PC-3 (cell line): ENCODE measurements at regions not wholly inside any gene's neighbourhood (a gene's known extent, or its start where the extent isn't known, plus 50 kb on each side); places are given as distances from the start of the nearest gene placed in this dataset.

Source experiments
- CTCF ChIP-seq: fragments of 300-600 bp; sonication (generic); conservative IDR thresholded peaks from 2 replicates; pipeline ENCODE4 v1.5.1; 2017; ENCODE audit warnings: antibody characterized with exemption, low read depth, mild to moderate bottlenecking, low read length
- EZH2 ChIP-seq: fragments of 300-600 bp; sonication (generic); IDR thresholded peaks from one replicate; pipeline ENCODE4 v1.6.1; 2017; ENCODE audit warnings: antibody characterized with exemption, mild to moderate bottlenecking, low read length; ENCODE audit not compliant: unreplicated experiment
- EZH2phosphoT487 ChIP-seq: fragments of 300-600 bp; sonication (generic); IDR thresholded peaks from 2 replicates; pipeline ENCODE4 v1.6.1; 2018; ENCODE audit warnings: mild to moderate bottlenecking, antibody characterized with exemption, low read length, borderline replicate concordance

GRCh38 chr14:99033951-99034350, 238.0 kb downstream of the BCL11B start:
- TF ChIP-seq CTCF (no peak), EZH2phosphoT487 (no peak), EZH2 (no peak)
